ENCODE measurements at regions not wholly inside any gene's neighbourhood (a gene's known extent, or its start where the extent isn't known, plus 50 kb on each side); places are given as distances from the start of the nearest gene placed in this dataset.

GRCh38 chrX:52280812-52281211 lies 88.0 kb upstream of the XAGE2 start:
- TF ChIP-seq, protein P1, sequence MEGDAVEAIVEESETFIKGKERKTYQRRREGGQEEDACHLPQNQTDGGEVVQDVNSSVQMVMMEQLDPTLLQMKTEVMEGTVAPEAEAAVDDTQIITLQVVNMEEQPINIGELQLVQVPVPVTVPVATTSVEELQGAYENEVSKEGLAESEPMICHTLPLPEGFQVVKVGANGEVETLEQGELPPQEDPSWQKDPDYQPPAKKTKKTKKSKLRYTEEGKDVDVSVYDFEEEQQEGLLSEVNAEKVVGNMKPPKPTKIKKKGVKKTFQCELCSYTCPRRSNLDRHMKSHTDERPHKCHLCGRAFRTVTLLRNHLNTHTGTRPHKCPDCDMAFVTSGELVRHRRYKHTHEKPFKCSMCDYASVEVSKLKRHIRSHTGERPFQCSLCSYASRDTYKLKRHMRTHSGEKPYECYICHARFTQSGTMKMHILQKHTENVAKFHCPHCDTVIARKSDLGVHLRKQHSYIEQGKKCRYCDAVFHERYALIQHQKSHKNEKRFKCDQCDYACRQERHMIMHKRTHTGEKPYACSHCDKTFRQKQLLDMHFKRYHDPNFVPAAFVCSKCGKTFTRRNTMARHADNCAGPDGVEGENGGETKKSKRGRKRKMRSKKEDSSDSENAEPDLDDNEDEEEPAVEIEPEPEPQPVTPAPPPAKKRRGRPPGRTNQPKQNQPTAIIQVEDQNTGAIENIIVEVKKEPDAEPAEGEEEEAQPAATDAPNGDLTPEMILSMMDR (conservative IDR thresholded peaks at IDR 0.05; ENCODE audit: low read length), result no peak
- no peak for TF ChIP-seq EZH2phosphoT487 (IDR thresholded peaks at IDR 0.05; ENCODE audit: borderline replicate concordance, low read depth, low read length)
